ENCODE measurements at regions not wholly inside any gene's neighbourhood (a gene's known extent, or its start where the extent isn't known, plus 50 kb on each side); places are given as distances from the start of the nearest gene placed in this dataset.
"Not testable (repeated sequence)": the region's sequence is repeated elsewhere in the genome, so short reads cannot be mapped to it uniquely, and the experiment has no call there.

DNA sequence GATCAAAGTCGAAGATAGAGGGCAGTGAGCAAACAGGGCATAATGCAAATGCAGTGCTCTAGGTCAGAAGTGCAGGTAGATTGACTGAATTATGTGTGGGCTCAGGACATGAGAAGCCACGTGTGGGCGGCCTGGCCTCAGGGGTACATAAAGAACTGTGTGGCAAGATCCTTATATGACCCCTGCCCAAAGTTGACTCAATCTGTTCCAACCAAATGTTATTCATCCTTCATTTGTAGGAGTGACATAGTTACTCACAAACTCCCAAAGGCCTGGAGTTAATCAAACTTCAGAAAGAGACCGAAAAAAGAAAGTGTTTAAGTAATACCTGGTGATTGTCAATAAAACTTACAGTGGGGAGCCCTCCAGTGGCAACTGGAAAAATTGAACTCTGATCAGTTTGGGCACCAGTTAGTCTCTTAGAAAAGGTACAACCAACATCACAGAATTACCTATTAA is 150.4 kb upstream of the FAR2 start:
- no peak for DNase-seq

GRCh38 chr12:29004066-29004935 is 144.8 kb upstream of the FAR2 start:
- DNase-seq, result no peak

DNA sequence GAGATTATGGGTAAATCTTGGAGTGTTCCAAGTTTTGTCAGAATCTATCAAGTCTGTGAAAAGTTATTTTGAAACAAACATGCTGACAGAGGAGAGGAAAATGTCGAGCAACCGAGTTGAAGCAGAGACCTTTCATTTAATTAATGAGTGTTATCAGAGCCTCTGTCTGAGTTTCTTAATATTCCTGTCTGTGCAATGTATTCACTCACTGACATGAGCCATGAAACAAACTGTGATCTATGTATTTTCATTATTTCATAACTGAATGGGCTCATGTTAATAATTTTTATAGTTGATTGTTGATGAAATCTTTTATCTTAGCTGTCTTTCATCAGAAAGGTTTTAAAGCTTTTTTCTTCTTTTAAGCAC is 144.2 kb upstream of the FAR2 start:
- DNase-seq, result no peak

GRCh38 chr12:29008786-29009185 is 140.3 kb upstream of the FAR2 start:
- no peak for DNase-seq

DNA sequence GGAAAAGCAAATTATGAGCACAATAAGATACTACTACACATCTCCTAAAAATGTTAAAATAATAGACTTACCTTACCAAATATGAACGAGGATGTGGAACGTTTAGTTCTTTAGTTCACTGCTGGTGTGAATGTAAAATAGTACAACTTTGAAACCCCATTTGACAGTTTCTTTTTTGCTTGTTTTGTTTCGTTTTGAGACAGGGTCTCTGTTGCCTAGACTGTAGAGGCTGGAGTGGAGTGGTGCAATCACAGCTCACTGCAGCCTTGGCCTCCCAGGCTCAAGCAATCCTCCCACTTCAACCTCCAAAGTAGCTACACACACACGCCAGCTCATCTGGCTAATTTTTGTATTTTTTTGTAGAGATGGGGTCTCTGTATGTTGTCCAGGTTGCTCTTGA is 136.4 kb upstream of the FAR2 start:
- no peak for DNase-seq

DNA sequence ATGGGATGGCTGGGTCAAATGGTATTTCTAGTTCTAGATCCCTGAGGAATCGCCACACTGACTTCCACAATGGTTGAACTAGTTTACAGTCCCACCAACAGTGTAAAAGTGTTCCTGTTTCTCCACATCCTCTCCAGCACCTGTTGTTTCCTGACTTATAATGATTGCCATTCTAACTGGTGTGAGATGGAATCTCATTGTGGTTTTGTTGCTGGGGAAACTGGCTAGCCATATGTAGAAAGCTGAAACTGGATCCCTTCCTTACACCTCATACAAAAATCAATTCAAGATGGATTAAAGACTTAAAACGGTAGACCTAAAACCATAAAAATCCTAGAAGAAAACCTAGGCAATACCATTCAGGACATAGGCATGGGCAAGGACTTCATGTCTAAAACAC is 131.5 kb upstream of the FAR2 start:
- not testable (repeated sequence) for DNase-seq

DNA sequence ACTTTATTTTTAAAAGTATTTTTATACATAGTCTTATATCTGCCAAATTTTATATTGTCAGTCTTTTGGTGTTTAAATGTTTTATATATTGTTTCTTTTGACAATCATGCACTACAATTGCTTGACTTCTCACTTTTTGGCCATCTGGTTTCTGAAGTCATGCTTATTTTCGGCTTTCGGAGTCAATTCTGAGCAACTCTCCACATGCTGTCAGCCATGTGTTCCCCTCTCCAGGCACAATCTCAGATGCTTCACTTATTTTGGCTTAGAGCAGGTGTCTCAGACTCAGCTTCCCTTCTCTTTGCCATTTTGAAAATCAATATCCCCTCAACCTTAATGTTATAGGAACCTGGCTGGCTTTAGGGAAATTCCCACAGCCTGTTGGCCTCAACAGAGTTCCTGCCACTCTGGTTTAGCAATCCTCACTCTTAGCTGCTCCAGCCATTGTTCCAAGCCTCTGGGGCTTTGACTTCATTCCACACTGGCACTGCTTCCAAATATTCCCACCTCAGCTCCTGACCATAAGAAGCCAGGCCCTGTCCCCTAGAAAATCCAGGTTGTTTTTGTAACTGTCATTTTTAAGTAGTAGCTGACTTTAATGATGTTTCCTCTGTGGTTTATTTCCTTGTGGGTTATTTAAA is 125.5 kb upstream of the FAR2 start:
- no peak for DNase-seq

DNA sequence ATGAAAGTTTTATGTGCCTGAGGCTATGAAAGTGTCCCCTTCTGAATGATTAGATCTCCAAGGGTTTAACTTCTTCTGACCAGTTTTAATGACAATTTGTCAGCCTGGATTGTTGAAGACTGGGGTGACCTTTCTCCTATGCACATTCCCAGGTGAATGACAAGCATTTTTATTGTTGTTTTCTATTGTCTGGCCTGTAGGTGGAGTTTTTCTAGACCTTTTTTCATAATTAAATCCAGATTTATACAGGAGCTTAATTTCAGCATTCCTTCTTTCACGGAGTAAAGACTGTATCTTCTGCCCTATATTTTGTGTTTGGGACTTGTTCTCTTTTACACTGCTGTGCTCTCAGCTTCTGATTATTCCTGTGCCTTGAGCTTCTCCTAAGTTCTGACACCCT is 125.0 kb upstream of the FAR2 start:
- no peak for DNase-seq

DNA sequence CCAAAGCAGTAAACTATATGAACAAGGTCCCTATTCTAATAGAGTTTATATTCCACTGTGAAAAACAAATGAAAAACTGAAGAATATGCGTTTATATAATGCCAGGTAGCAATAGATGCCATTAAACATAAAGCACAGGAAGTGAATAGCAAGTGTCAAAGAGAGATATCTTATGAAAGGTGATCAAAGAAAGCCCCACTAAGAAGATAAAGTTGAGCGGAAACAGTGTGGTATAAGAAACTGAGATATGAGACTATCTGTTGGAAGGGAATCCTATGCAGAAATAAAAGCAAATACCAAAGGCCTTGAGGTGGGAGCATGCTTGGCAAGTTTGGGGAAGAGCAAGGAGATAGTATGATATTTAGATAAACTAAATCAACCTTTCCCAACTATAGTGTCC is 123.1 kb upstream of the FAR2 start:
- no peak for DNase-seq

DNA sequence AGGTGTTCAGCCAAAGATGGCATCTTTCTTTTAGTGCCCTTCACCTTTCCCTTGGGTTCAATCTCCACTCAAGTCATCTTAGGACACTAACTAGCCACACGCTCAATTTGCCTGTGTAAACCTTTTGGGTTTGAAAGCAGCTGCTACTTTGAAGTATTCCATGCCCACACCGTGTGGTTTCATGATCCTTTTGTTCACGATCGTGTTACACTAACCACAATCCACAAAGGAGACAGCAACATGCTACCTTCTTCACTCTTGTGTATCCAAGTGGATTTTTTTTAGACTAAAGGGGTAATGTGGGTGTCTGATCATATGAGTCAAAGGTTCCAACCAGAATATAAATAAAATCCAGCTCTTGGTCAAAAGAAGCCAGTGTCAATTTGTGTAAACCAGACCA is 122.7 kb upstream of the FAR2 start:
- DNase-seq, result no peak

GRCh38 chr12:29029484-29029883 is 119.6 kb upstream of the FAR2 start:
- not testable (repeated sequence) for DNase-seq

DNA sequence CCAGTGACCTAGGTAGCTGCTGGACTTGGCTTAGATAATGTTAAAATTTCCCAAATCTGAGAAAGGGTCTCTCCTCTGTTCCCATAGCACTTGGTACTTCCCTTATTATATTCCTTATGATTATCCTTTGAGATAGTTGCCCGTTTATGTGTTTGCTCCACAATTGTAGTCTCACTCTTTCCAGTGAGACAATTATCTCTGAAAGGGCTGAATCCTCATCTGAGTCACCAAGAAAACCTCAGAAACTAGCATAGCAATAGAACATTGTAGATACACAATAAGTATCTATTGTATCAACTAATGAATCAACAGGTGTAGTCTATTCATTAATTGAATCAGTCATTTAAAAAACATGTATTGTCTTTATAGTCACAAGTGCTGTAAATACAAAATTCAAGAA is 119.1 kb upstream of the FAR2 start:
- DNase-seq, result no peak

DNA sequence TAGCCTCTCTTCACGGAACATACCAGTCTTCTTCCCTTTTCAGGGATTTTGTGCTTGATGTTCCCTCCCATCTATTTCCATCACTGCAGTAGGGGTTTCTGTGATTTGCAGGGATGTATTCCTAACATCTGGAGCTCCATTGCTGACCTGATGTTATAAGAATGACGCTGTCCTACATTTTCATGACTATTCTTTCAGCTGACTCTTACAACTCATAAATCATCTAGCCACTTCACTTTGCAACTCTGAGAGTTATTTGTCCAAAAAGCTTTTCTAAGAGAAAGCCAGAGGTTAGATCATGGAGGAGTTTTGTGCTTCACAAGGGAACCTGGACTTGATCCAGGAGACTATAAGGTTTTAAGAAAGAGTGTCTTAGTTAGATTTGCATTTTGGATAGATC is 116.6 kb upstream of the FAR2 start:
- no peak for DNase-seq

GRCh38 chr12:29033519-29033918 is 115.6 kb upstream of the FAR2 start:
- no peak for DNase-seq

DNA sequence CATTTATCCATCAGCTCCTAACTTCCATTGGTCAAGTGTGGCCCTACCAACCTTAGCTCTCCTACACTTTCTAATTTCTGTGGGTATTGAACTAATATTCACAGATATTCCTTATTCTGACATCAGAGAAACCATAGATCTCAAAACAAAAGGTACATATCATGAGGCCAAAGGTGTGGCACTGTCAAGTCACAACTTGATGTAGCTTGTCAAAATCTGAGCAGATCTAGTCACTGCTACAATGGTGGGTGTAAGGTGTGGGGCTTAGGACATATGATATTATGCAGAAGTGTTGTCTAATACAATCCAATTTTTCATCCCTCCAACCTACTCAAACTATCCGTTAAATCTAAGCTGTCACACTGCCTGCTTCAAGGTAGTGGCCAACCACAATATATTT is 114.0 kb upstream of the FAR2 start:
- no peak for DNase-seq

- no peak for DNase-seq
These were observed 110.1 kb upstream of the FAR2 start for GRCh38 chr12:29039013-29039412.

DNA sequence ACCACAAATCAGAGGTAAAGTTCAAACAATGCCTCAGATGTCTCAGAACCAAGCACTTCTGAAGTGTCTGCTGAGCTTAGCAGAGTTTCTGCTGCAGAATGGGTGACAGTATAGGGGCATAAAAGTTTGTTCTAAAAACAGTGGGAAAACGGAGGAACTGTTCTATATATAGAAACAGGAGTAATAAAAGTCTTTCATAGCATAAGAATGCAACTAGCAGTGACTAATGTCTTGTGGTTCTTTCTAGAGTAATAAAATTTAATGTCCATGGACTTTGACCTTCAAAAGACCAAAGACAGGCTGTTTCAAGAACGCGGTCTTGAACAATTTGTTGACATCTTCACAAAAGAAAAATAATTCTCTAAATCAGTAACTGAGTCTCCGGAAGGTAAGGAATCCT is 107.5 kb upstream of the FAR2 start:
- DNase-seq, result no peak

DNA sequence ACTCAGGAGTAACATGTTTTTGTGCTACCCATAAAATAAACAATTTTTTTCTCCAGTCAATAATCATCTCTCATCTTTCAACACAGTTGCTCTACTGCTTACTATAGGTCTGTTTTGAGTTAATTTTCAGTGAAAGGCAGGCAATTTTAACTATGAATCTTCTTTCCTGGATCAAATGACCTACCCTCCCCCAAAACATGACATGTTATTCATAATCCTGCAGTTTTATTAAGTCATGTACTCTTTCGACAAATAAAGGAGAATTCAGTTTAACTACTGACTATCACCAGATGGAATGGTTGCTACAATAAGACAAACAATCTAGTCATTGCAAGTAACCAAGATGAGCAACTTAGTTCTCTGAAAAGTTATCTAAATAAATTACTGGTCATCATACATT is 106.0 kb upstream of the FAR2 start:
- DNase-seq, result no peak

GRCh38 chr12:29044799-29045198 is 104.3 kb upstream of the FAR2 start:
- no peak for DNase-seq

DNA sequence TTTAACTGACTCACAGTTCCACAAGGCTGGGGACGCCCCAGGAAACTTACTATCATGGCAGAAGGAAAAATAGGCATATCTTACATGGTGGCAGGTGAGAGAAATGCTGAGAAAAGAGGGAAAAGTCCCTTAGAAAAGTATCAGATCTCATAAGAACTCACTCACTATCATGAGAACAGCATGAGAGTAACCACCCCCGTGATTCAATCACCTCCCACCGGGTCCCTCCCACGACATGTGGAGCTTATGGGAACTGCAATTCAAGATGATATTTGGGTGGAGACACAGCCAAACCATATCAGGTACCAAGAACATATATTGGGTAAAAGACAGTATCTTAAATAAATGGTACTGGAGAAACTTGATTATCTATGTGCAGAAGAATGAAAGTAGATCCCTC is 100.3 kb upstream of the FAR2 start:
- DNase-seq, result no peak

GRCh38 chr12:29050503-29050902 is 98.6 kb upstream of the FAR2 start:
- no peak for DNase-seq

DNA sequence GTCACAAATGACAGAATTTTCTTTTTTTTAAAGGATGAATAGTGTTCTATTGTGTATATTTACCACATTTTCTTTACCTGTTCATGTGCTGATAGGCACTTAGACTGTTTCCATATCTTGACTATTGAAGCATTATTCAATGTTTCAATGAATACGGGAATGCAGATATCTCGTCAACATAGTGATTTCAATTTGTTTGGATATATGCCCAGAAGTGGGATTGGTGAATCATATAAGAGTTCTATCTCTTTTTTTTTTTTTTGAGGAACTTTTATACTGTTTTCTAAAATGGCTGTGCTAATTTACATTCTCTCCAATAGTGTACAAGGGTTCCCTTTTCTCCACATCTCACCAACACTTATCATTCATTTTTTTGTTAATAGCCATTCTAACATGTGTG is 97.9 kb upstream of the FAR2 start:
- no peak for DNase-seq

- DNase-seq, result no peak
These were observed 95.5 kb upstream of the FAR2 start for GRCh38 chr12:29053567-29053966.

DNA sequence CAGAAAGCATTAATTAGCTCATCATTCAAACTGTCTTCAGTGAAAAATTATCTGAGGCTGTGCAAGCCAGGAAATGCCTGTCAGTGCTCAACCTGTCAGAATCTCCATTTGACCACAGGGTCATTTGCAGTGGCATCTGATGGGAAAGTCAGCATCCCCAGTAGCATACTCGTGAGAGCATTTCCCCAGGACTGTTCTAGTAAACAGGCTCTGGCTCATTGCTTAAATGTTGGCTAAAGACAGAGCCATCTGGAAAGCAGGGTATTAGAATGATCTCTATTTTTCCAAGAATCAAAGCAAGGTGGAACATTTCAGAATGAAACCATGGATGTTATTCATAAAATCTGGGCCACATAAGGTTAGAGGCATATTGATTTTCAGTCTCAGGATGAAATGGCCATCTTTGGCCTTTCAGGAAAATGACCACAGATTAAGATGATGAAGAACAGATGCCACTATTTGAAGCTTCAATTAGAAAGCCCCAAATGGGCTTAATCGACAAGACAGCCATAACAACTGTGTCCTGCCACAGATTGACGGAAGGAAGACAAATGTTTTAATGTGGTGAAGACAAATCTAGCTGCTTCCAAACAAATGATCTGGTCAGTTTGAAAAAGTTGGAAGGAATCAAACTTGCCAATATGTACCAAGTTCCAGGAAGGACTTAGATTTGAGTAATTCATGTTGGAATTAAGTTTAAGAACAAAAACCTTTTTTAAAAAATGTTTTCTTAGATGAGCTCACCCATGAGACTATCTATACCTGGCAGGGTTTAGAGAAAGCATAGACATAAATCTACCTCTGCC is 94.0 kb upstream of the FAR2 start:
- DNase-seq, result no peak

All from NCI-H2227 treated with DMSO at 0.1 percent for 48 hours (cell line).